NCI-H187 treated with DMSO at 0.1 percent for 48 hours (cell line): ENCODE measurements at regions not wholly inside any gene's neighbourhood (a gene's known extent, or its start where the extent isn't known, plus 50 kb on each side); places are given as distances from the start of the nearest gene placed in this dataset.
"Not testable (repeated sequence)": the region's sequence is repeated elsewhere in the genome, so short reads cannot be mapped to it uniquely, and the experiment has no call there.

Experiments
- DNase-seq: peaks from one replicate; lab custom pipeline; 2025; lab: John Stamatoyannopoulos, UW

DNA sequence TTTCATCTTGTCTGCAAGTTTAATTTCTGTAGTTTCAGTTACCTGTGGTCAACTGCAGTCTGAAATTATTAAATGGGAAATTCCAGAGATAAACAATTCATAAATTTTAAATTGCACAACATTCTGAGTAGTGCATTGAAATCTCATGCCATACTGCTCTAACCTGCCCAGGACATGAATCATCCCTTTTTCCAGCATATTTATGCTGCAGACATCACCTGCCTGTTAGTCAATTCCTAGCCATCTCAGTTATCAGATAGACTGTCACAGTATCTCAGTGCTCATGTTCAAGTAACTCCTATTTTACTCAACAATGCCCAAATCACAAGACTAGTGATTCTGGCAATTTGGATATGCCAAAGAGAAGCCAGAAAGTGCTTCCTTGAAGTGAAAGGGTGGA lies 223.0 kb upstream of the GRIA1 start:
- DNase-seq, result no peak

DNA sequence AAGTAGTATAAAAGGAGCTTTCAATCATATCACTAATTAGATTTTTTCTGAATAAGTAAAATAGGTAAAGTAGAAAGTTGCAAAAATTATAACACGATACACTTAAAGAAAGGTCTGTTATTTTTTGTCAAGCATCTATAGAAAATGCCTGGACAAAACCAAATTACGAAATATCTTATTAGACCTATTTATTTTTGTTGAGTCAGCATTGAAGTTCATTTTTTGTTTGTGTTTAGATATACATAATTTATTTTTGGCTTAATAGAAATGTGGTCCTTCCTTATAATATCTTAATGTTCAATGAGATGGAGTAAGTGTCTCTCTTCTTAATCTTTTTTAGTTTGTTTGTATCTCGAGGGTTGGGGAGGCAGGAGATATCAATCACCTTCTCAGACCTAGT lies 214.8 kb upstream of the GRIA1 start:
- no peak for DNase-seq

DNA sequence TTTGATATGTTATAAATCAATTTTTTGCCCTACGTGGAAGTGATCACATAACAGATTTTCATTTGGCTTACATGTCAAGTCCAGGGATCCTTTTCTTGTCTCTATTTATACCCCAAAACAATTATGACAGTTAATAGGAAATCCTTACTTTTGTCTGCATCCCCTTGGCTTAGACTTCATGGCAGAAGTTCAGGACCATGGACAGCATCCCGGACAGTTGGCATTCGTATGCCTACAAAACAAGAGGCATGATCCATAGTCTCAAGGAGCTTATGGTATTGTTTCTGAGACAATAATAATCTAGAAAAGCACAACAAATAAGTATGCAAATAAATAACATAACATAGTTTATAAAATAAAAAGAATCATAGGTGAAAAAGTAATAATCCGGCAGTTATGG lies 214.3 kb upstream of the GRIA1 start:
- no peak for DNase-seq

DNA sequence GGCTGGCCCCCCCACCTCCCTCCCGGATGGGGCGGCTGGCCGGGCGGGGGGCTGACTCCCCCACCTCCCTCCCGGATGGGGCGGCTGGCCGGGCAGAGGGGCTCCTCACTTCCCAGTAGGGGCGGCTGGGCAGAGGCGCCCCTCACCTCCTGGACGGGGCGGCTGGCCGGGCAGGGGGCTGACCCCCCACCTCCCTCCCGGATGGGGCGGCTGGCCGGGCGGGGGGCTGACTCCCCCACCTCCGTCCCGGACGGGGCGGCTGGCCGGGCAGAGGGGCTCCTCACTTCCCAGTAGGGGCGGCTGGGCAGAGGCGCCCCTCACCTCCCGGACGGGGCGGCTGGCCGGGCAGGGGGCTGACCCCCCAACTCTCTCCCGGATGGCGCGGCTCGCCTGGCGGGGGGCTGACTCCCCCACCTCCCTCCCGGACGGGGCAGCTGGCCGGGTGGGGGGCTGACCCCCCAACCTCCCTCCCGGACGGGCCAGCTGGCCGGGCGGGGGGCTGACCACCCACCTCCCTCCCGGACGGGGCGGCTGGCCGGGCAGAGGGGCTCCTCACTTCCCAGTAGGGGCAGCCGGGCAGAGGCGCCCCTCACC lies 194.1 kb upstream of the GRIA1 start:
- DNase-seq, result not testable (repeated sequence)

DNA sequence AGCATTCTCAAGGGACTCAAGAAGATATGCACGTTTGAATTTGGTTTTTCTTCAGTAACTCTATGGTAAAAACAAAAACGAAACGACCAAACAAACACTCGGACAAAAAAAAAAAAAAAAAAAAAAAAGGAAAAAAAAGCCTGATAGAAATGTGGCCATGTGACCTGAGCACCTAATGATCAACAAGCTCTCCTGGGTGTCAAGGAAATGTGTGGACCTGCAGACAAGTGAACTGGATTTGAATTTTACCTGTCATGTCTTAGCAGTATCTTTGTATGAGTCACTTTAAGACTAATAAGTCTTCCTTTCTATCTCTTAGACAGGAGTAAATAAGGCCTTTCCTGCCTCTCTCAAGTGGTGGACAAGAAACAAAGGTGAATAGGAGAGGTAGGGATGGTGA lies 190.6 kb upstream of the GRIA1 start:
- DNase-seq, result no peak

DNA sequence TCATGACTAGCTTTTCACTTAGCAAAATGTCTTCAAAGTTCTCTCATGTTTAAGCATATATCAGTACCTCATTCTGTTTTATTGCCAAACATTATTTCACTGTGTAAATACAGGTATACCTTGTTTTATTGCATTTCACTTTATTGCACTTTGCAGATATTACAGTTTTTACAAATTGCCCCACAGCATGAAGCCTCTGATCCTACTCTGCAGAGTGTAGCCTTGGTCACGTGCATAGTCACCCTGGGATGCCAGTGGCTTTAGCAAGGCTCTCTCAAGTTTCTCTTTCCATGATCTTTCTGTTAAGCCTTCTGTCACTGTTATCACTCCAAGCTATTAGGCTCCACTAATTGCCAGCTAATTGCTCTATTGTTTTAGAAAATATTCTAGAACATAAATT lies 182.2 kb upstream of the GRIA1 start:
- DNase-seq, result no peak

DNA sequence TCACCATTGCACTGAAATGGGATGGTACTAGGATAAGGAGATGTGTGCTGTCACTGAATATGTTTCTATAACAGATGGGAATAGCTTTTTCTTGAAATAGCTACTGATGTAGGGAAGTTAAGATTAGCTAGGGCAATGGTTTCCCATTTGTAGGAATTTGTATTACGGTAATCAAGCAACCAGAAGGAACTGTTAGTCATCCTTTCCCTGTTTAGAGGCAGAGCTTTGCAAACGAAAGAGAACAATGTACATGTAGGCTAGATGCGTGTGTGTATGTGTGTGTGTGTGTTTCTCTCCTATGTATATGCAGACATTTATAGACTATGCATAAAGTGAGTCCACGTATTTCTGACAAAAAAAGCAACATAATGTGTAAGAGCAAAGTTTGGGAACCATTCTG lies 171.9 kb upstream of the GRIA1 start:
- DNase-seq, result no peak

DNA sequence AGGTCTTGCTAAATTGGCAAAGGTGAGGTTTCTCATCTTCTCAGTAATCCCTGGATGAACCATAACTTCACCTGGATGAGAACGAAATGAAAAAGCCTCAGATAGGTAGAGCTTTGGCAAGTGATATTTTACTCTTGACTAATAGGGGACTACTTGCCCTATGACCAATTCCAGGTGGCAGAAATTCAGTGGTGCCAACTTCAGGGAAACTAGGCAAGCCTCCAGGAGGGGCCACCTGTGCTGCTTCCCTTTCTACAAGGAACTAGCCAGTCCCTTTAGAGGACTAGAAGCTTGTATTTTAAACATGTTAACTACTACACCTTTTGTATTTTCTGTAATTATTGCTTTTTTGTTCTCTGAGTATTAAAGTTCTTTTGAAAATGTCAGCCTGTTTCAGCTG lies 169.0 kb upstream of the GRIA1 start:
- no peak for DNase-seq

DNA sequence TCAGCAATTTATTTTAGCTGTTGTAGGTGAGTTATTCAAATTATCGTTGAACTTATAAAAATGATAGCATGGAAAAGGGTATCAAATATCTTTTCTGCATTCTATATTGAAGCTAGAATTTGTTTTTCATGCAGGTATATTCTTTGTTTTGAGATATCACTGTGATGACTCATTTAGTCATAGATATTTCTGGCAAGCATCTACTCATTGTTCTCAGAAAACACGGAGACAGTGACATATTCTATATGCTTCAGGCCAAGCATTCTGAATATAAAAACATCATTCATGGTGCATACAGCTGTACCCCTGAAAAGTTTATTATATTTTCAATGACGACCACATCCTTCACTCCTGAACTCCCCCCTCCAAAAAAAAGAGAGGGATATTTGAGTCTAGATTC lies 150.3 kb upstream of the GRIA1 start:
- no peak for DNase-seq

DNA sequence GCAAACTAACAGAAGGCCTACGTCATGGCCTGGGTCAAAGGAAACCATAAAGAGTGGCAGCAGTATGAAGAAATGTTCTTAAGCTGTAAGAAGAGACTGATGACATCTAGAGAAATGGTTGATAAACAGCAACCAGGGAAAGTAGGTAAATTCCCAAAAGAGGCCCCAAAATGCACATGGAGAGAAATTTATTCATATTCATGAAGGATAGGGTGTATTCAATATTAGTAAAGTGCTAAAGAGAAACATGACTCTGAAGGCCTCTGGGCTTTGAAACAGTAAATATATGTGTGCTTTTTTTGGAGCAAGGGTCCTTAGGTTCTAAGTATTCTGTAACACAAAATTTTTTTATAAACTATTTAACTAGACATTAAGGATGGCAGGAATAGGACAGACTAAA lies 149.7 kb upstream of the GRIA1 start:
- DNase-seq, result no peak

DNA sequence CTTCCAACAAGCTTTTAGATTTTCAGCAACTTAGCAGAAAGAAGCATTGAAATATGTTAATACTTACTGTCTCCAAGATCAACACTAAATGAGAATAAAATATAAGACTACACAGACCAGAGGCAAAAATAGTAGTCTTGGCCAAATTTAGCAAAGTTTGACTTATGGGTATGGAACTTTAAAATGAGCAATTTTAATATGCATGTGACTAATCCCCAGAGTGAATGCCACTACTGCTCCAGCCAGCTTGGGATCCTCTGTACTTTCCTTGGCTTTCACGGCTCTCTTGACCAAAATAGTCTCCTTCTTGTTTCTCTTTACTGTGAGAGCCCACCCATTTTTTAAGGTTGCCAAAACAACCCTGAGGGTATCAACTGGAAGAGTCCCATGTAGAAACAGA lies 148.0 kb upstream of the GRIA1 start:
- no peak for DNase-seq

DNA sequence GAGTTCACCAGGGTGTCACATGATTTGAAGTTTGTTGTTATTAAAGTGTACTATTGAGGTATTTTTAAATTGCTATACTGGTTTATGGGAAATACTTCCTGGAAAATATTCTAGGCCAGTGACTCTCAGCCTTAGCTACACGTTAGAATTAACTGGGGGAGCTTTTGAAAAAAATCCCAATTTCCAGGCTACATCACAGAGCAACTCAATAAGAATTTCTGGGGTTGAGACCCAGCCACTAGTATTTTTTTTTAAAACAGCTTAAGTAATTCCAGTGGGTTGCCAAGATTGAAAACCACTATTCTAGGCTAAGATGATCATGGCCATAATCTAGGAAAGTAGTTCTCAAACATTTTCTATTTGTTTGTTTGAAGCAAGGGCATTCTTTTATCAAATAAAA lies 142.9 kb upstream of the GRIA1 start:
- no peak for DNase-seq

DNA sequence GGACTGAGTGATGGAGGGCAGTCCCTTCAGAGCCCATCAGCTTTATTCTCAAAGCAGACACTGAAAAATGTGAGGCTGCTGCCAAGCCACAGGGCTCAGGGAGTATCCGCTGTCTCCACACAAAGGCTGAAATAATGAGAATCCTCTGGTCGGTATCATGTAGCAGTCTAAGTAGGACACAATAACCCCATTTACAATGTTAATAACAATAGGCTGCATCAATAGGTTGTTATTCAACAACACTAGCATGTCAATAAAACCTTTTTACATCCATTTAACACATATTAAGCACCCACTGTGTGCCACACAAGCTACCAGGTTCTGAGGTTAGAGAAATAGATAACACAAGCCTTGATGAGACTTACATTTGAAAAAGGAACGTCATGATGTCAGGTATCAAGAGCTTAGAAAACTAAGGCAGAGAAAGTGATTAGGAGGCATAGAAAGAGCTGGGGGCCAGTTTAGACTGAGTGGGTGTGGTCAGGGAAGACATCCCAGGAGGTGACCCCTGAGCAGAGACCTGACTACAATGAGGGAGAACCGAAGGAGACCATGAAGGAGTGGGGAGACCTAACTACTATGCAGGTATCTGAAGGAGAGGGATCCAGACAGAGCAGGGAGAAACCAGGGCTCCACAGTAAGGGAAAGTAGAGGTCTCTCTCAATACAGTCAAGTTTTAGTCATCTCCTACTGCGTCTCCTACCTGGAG lies 140.1 kb upstream of the GRIA1 start:
- DNase-seq, result no peak

DNA sequence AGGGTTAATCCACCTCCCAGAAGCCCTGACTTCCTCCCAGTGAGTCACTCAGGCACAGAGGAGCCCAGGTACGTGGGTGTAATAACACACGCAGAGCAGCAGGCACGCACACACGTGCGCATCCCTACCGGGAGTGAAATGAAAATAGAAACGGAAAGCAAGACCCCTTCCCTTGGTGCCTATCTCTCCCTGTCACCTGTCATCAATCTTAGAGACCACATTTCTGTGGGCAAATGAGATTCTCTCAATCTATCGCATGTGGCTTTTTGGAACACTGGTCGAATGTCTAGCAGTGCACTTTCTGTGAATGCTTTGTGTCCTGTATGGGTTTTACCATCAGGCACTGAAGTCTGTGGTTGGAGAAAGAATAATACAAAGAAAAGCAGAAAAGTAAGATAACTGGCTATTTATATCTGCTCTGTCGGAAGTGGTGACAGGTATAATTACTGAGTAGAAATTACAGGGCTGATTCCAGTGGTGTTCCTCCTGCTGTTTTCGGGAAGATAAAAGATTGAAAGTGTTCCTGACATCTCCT lies 137.7 kb upstream of the GRIA1 start:
- DNase-seq, result no peak

DNA sequence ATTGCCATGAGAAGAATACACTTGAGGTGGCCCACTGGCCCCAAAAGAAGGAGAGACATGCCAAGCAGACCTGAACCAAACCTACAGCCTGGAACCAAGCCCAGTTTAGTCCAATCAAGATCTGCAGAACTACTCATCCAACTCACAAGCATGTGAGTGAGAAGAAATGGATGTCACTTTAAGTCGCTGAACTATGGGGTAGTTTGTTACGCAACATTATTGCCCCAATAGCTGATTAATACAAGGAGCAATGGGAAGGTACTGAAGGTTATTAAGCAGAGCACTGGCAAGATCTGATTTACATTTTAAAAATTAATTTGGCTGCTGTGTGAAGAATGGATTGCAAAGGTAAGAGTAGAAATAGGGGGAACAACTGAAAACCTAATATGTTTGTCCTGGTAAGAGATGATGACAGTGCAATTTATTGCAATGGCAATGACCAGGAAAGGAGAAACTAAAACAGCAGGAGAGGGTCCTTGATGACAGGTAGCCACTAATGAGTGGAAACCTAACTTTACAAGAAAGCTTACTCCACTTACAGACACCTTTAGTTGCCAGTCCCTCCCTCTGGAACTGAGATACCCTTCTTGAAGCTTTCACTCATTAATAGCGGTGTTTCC lies 132.9 kb upstream of the GRIA1 start:
- DNase-seq, result no peak

DNA sequence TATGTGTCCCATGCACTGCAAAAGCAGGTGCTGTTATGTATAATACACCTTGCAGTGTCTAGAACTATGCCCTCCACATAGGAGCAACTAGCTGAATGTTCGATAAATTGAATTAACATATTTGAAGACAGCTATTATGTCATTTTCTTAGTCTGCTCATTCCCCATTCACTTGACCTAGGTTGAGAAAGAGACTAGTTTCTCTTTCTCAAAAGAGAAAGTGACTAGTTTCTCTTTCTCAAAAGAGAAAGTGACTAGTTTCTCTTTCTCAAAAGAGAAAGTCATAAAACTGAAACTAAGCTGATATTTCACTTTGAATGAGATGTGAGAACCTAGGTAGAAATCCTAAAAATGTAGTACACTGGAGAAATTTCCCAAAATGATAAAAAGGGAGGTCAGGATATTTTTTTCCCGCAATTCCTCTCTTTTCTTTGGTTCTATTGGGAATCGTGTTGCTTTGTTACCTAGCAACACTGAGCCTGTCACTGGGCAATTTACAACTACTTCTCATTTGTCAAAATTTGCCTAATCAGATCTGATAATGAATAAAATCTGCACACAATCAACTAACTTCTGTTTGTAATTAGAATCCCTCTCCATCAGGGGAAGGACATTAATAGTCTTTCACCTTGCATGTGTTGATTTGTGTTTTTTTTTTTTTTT lies 132.0 kb upstream of the GRIA1 start:
- no peak for DNase-seq

DNA sequence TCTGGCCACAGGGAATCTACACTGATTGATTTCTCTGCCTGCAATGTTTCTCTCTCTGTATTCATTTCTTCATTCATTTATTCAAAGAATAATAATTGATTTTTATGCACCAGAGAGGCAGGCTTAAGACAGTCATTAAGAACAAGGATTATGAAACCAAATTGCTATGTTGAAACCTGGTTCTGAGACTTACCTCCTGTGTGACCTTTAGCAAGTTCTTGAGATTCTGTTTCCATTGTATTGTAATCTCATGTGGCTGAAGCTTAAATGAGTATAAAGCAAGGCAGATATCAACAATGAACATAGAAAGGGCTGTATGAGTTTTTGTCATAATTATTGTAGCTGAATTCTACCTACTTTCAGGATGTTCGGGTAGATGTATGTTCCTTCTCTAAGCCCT lies 129.6 kb upstream of the GRIA1 start:
- DNase-seq, result no peak

DNA sequence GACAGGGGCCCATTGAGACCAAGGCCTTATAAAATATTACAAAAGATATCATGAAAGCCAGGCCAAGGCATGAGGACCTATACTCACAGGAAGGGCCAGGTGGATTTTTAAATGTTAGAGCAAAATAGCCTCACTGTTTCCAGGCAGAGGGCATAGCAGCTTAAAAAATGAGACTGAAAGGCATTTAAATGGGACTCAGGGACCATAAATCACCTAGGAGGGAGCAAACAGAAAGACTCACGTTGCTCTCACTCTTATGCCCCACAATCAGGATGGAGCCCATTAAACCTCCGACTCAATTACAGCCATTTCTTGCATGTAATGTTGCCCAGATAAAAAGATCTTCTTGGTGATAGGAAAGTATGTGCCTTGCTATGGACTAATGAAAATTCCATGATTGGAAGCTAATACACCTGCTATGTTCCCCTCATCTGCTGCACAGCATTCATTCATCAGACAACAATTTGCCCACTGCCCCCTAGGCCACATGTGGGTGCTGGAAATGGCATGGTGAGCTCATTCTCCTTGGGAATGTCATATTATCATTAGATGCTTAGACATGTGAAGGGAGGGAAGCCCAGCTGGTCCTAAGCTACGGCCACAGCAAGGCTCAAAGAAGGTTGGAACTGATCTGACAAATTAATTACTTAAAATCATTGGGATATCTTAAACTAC lies 128.6 kb upstream of the GRIA1 start:
- no peak for DNase-seq

DNA sequence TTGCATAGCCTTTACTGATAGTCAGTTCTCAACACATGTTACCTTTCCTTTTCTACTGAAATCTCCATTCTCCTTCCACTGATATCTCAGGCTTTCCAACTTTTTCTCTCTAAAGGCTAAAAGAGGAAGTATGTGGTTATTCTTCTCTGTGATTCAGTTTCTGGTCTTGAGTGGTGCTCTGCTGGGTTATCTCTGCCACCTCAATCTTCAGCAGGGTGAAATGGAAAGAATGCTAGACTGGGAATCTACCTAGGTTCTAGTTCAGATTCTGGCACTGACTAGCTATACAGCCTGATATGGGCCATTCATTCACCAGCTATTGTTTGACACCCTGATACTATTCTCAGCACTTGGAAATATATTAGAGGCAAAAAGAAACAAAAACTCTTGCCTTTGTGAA lies 124.9 kb upstream of the GRIA1 start:
- DNase-seq, result no peak

DNA sequence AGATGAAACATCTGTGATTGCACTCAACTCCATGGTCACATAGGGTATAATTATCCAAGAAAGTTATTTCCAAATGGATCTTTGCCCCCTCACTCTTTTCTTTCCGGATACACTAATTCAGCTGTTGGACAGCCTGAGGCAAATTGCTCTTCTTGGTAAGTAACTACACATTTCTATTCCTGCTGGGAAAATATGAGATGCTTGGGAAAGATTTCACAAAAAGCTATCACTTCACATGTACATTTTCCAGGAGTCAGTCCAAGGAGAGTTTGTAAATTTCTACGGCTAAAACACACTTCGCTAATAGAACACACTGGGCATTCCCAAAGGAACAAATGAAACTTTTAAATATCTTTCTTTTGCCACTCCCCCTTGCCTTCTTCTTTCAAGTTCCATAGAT lies 123.0 kb upstream of the GRIA1 start:
- DNase-seq, result no peak

DNA sequence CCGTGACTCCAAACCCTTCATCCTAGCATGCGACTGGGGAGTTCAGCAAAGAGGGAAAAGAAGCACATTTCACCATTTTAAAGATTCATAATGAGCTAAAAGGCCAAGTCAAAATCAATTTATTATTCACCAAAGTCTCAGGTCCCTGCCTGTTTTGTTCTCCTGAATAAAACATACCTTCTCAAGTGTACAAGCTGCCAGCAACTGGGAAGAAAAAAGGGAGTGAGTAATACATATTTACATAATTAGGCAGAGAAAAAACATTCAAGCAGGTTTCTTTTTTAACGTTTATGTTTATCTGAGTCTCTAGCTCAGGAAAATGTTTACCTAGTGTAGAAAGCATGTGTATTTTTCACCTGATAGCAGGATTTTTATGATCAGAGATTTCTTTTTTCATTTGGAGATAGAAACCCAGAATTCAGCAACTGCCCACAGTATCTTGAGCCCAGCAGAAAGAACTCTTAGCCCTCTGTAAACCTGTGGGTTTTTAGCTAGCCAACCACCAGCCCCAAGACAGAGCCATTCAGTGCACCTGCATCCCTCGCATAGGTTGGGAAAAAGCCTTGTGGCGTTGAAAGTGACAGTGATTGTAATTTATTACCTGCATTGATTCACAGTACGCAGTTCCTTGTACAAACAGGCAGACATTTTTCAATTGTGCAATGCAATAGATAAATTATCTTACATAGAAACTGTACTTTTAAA lies 117.9 kb upstream of the GRIA1 start:
- peak; percentile 95 for DNase-seq

DNA sequence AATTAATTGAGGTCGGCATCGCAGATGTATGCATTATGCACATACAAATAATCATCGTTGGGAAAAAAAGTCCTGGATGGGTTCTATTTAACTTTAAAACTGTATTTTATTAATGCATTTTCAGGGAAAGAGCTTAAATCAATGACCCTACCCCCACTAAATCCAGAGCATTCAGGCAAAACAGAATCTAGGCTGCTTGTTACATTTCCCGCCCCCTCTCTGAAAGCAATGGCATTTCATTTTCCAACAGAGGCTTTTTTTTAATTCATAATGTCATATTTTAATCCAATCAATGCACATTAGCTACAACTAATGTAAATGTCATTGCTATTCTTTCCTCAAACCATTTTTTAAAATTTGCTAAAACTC lies 117.4 kb upstream of the GRIA1 start:
- no peak for DNase-seq
